Stromal cell of bone marrow (primary cell): ENCODE measurements at regions not wholly inside any gene's neighbourhood (a gene's known extent, or its start where the extent isn't known, plus 50 kb on each side); places are given as distances from the start of the nearest gene placed in this dataset.
"Not testable (repeated sequence)": the region's sequence is repeated elsewhere in the genome, so short reads cannot be mapped to it uniquely, and the experiment has no call there.

Experiments used
- DNase-seq: peaks from one replicate; pipeline ENCODE4 v3.0.0-alpha.2; 2012; ENCODE audit warnings: low read depth

DNA sequence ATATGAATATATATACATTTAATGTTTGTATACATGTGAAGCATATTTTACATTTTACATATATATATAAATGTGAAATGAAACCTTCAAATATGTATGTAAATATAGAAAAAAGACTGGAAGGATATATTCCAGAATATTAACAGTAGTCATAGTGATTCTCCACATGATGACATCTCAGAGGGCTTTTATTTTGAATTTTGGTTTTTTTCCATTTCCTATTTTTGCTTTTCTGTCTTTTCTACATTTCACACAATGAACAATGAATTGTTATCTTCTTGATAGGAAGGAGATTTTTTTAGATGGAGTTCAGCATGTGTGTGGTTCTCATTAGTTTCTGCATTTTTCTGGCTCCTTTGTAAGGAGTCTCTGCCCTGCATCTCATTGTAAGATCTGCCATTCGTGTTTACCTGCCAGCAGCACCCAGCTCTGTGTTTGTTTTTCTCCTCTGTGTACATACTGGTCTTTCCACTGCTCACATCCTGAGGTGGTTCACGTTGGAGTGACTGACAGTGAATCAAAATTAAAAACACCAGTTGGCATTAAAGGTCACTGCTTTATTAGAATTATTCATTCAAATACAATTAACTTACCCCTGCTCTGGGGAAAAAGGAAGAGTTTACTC, 425.3 kb upstream of the MDFIC2 start:
- DNase-seq: no peak

DNA sequence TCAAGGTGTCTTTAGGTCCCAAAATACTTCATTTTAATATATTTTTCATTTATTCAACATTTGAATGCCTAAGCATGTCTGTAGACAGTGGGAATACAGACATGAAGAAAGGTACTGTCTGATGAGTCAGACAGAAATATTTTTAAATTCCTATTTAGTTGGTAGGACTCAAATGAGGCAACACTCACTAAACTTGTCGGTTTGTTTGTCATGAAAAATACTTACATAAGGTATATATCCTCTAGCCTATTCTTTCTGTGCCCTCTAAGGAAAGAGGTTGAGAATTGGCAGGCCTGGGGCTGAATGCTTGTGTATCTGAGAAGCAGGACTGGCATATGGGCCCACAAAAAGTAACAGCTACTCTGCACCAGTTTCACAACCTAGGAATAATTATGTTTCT, 423.6 kb upstream of the MDFIC2 start:
- DNase-seq: no peak

- DNase-seq: no peak
Measured at GRCh38 chr3:70734756-70735155, 422.3 kb upstream of the MDFIC2 start.

- no peak for DNase-seq
Measured at GRCh38 chr3:70731046-70731445, 418.6 kb upstream of the MDFIC2 start.

GRCh38 chr3:70729845-70730244, 417.4 kb upstream of the MDFIC2 start:
- no peak for DNase-seq

GRCh38 chr3:70728311-70728710, 415.9 kb upstream of the MDFIC2 start:
- no peak for DNase-seq

- no peak for DNase-seq
Measured at GRCh38 chr3:70726961-70727360, 414.5 kb upstream of the MDFIC2 start.

DNA sequence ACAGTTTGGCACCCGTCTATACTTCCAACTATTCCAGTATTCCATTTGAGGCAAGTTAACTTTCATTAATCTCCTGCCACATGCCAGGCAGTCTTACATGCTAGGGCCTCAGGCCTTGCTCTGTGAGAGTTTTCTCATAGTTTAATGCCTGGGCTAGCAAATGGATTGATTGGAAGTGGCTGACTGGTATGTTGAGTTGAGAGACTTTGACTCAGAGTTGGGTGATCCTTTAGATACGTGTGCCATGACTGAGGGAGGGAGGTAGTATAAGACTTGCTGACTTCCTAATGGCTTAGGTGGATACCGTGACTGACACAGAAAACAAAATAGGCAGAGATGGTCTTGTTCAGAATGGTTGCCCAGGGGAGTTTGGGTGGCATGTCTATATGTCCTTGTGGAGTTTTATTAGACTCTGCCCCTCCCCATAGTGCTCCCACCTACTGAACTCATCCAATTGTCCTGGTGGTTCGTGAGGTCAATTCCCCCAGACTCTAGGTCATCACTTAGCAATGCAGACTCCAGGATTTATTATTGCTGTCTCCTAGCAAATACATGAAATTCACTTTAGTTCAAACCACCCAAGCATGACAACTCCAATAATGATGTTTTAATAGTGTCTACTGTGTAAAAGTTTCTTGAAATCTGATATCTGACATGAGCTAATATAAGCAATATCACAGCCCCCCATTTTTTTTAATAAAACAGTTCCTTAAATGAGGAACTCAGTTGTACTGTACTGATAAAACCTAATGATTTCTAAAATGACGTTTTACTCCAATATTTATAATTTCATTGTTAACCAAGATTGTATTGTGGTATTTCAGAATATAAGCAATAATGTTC, 413.9 kb upstream of the MDFIC2 start:
- DNase-seq: no peak

DNA sequence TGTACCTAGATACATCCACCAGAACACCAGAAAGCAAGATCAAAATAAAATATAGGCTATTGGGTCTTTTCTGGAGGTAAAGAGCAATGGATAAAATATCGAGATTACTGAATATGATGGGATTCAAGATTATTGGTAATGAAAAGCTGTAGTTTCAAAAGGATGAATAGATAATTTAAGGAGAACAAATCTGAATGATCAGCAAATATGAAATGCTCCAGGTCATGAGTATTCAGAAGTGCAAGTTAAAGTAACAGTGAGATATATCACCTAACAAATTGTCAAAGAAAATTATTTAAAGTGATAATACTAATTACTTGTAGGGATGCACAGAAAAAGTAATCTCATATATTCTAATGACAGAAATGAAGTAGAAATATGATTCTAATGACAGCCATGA, 409.6 kb upstream of the MDFIC2 start:
- no peak for DNase-seq

DNA sequence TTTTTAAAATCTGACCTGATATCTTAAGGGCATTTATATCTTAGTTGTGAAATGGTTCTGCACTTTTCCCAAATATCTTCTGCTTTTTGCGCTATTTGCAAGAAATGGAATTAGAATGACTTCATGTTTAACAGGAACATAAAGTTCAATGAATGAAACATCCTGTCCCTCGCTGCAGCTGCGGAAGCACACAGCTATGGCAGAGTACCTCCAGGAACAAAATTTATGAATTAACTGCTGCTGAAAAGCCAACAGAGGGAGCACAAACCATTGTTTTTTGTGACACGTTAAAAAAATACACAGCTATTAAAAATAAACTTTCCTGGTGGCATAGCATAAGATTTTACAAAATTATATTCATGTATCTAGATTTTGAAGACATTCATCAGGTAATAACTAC, 404.4 kb upstream of the MDFIC2 start:
- DNase-seq: peak; percentile 41

DNA sequence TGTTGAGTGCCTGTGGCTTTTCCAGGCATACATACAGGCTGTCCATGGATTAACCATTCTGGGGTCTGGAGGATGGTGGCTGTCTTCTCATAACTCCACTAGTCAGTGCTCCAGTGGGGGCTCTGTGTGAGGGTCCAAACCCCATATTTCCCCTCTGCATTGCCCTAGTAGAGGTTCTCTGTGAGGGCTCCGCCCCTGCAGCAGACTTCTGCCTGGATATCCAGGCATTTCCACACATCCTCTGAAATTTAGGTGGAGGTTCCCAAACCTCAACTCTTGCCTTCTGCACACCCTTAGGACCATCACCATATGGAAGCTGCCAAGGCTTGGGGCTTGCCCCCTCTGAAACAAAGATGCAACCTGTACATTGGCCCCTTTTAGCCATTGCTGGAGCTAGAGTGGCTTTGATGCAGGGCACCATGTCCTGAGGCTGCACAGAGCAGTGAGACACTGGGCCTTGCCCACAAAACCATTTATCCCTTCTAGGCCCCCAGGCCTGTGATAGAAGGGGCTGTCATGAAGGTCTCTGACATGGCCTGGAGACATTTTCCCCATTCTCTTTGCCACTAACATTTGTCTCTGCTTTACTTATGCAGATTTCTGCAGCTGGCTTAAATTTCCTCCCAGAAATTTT, 400.1 kb upstream of the MDFIC2 start:
- no peak for DNase-seq

DNA sequence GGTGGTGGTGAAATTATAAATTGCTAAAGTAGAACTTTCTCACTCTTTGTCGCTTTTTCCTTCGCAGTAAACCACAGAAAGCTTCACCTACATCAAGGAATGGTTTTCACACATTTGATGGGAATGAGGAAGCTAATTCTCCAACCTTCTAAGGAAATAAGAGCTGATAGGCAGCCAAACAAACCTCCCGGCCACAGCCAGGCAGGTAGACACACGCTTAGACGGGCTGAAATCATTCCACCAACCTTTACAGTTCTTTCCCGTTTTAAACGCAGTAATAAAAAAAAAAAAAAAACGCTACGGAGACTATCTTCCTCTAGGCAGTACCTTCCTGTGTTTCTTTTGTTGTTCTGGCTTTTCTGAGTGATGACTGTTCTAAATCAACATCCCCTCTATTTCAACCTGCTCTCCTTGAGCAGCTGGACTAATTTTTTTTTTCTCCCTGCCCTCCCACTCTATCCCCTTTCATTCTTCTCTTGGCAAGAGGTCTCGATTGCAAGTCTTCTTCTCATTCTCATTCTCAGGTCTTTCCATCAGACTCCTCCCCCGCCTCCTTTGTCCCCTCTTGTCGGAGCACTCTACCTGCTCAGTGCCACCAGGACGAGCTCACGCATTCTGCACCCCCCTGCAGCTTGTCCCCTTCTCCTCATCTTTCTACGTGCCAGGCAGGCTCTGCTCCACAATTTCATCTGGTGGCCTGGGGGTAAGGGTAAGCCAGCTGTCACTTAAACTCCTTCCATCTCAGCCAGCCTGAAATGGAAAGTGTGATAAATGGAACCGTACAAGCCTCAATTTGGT, 391.1 kb upstream of the MDFIC2 start:
- no peak for DNase-seq

DNA sequence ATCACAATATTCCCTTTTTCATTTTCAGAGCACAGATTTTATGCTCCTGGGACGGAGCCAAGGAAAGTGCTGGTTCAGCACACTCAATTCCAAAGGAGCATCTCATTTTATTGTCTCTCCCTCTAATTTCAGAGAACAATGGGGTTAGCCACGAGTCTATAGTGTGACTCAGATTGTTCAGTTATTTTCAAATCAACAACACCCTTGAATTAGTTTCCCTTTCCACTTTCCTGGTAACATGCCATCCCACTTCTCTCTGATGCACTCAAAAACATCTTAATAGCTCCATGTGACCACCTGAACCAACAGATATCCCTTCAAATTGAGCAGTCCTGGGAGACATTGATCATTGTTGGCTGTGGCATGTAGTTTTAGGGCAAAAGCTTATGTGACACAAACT, 389.7 kb upstream of the MDFIC2 start:
- DNase-seq: no peak

GRCh38 chr3:70684701-70685100, 372.3 kb upstream of the MDFIC2 start:
- no peak for DNase-seq

- DNase-seq: not testable (repeated sequence)
Measured at GRCh38 chr3:70675810-70676209, 363.4 kb upstream of the MDFIC2 start.

GRCh38 chr3:70658513-70659310, 346.3 kb upstream of the MDFIC2 start:
- no peak for DNase-seq

GRCh38 chr3:70657454-70657853, 345.0 kb upstream of the MDFIC2 start:
- DNase-seq: no peak

- no peak for DNase-seq
Measured at GRCh38 chr3:70647823-70648222, 335.4 kb upstream of the MDFIC2 start.

GRCh38 chr3:70647094-70647493, 334.7 kb upstream of the MDFIC2 start:
- no peak for DNase-seq

DNA sequence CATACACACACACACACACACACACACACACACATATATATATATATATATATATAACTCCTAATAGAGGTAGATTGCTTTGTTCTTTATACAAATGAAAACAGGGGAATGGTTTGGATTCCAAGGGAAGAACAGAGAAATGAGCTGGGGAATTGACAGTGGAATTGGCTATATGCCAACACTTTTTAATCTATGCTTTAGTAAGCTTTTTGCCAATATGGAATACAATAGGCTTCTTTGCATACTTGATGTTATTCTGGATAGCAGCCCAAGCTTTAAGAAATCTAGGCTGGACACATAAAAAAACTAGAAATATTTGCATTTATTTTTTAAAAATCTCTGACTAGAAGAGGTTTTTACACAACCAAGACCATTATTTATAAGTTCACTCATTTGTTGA, 334.2 kb upstream of the MDFIC2 start:
- DNase-seq: no peak

DNA sequence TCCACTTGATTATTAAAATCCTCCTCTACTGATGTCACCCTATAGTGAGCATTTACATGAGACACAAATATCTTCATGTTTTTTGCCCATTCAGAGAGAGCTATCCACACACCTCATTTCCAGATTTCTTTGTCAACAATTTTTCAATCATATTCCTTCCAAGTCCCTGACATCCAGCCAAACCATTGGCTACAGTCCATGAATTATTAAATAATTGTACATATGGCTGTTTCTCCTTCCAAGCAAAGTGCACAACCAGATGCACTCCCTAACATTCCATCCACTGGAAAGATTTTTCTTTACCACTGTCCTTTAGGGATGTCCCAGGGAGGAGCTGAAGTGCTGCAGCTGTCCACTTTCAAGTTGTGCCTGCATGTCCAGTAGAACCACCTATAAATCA, 328.0 kb upstream of the MDFIC2 start:
- no peak for DNase-seq

DNA sequence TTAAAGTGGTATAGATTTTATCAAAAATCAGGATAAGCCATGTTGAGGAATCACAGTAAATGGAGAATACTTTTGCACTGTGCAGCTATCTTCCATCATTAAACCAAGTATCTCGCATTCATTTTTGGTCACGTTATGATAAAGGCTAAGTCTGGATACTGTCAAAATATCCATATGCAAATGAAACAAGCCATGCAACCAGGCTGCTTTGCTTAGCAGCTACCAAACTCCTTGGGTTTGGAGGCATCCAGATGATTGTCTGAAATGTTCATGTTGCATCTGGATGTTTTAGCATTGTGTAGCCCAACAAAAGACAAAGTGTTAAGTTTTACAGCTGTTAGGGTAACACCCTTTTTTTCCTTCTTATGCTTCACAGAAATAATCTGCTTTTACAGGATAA, 322.9 kb upstream of the MDFIC2 start:
- no peak for DNase-seq
